Activated naive CD8-positive, alpha-beta T cell treated with anti-CD3 and anti-CD28 coated beads, Interleukin-2, amount 10 ng/mL, durations not matched to agents 7 days and 5 days (primary cell): ENCODE measurements at regions not wholly inside any gene's neighbourhood (a gene's known extent, or its start where the extent isn't known, plus 50 kb on each side); places are given as distances from the start of the nearest gene placed in this dataset.

Experiments
- ATAC-seq: fragments of 150-1000 bp; cut with Tn5 transposase; one replicate; pipeline ENCODE4 v1.10.0; 2021; ENCODE audit warnings: low read depth, moderate library complexity
- POLR2A ChIA-PET: fragments of 350-600 bp; sonication (Branson Sonifier 250); formaldehyde crosslinking; loops from one replicate; lab custom pipeline; 2021; ENCODE audit warnings: antibody characterized with exemption; lab: Charles Lee
- DNase-seq: peaks from one replicate; pipeline ENCODE4 v3.0.0; 2021
- H3K27ac Mint-ChIP-seq: one replicate; pipeline ENCODE4 v1.8.0; 2022; ENCODE audit warnings: mild to moderate bottlenecking, mixed read lengths
- H3K27me3 Mint-ChIP-seq: one replicate; pipeline ENCODE4 v1.8.0; 2022; ENCODE audit warnings: mild to moderate bottlenecking, moderate library complexity, mixed read lengths
- H3K36me3 Mint-ChIP-seq: one replicate; pipeline ENCODE4 v1.8.0; 2021; ENCODE audit warnings: mild to moderate bottlenecking, mixed read lengths
- H3K4me1 Mint-ChIP-seq: one replicate; pipeline ENCODE4 v1.8.0; 2021; ENCODE audit warnings: mixed read lengths
- H3K4me3 Mint-ChIP-seq: one replicate; pipeline ENCODE4 v1.8.0; 2022; ENCODE audit warnings: mild to moderate bottlenecking, moderate library complexity, mixed read lengths
- H3K9me3 Mint-ChIP-seq: one replicate; pipeline ENCODE4 v1.8.0; 2021; ENCODE audit warnings: mixed read lengths

DNA sequence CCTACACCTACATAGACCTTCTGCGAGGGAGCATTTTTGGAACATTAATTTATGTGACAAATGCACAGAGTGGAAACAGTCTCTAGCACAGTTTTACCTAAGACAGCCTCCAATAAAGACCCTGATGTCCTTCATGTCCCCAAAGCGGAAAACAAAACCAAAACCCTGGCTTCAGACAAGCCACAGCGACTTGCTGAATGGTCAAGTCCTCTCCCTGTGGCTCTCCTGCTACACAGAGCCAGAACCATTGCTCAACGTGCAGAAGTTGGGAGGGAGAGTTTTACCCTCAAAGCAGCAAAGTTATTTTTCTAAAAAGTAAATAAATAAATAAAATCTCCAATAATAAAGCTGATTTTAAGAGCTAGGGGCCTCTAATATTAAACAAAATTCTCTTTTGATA lies 135.0 kb upstream of the TMEM132C start:
- no peaks in the 10 kb centered on the region for H3K36me3 Mint-ChIP-seq
- no peak overlapping the region for H3K27ac Mint-ChIP-seq
- POLR2A ChIA-PET: no interaction called here
- H3K9me3 Mint-ChIP-seq: peaks cover 2% of the 10 kb centered on the region
- no peaks in the 10 kb centered on the region for H3K27me3 Mint-ChIP-seq
- no peak overlapping the region for H3K4me3 Mint-ChIP-seq
- H3K4me1 Mint-ChIP-seq: no peaks in the 10 kb centered on the region
- DNase-seq (no peak), ATAC-seq (no peak)

DNA sequence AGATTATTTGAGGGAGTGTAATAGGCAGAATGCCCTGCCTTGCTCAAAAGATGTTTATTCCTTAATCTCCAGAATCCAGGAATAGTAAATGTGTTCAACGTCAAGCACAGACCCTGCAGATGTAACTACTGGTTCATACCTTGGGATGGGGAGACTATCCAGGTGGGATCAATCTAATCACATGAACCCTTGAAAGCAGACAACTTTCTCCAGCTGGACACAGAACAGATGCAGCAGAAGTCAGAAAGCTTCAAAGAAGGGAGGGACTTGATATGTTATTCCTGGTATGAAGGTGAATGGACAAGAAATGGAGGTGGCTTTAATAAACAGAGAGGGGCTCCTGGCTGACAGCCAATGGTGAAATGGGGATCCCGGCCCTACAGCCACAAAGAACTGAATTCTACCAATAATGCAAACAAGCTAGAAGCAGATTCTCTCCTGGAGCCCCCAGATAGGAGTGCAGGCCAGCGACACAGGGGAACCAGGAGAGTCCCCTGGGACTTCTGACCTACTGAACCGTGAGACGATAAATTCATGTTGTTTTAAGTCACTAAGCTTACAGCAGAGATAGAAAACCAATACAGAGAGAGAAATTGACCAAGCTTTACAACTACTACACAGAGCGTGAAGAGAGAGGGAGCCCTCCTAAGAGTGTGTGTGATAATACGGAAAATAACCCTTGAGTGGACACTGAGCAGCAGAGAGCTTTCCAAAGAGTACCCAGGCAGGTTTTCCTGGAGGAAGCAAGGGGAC lies 133.5 kb upstream of the TMEM132C start:
- Mint-ChIP-seq H3K27ac (no peak overlapping the region), H3K9me3 (peaks cover 2% of the 10 kb centered on the region), H3K27me3 (no peaks in the 10 kb centered on the region), H3K4me1 (no peaks in the 10 kb centered on the region), H3K4me3 (no peak overlapping the region), H3K36me3 (no peaks in the 10 kb centered on the region)
- DNase-seq (no peak), ATAC-seq (no peak)
- POLR2A ChIA-PET: no interaction called here

DNA sequence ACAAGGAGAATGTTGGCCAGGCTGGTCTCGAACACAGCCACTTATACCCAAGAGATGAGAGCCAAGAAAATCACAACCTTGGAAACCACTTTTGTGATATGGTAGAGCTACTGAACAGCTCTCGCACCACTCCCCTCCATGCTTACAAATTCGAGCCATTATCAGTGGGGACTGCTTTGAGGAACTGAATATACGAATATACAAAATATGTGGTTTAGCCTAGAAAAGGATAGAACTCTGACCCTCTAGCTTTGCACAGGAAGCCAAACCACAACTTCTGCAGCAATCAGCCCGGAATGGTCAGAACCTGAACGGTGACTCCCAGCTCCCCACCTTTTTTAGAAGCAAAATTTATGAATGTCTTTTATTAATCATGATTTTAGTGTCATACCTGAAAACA lies 129.8 kb upstream of the TMEM132C start:
- Mint-ChIP-seq H3K4me3 (no peak overlapping the region), H3K36me3 (no peaks in the 10 kb centered on the region), H3K9me3 (peaks cover 4% of the 10 kb centered on the region), H3K4me1 (no peaks in the 10 kb centered on the region), H3K27me3 (no peaks in the 10 kb centered on the region), H3K27ac (no peak overlapping the region)
- no peak for ATAC-seq
- POLR2A ChIA-PET: no interaction called here
- no peak for DNase-seq

DNA sequence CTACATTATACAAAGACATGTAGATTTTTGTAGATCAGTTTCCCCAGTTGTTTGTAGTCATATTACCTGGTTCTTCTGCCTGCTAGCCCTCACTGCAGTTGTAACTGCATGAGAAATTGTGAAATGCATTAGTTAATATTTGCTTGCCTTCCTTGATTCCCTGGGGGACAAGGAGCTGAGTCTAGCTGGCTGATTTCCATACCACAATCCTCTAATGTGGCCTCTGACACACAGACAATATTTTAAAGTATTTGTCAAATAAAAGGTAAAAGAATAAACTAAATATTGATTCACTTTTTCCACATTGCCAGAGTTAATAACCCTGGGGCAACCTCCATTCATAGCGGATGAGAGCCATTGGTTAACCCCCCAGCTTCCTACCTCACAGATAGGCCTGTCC lies 128.8 kb upstream of the TMEM132C start:
- H3K9me3 Mint-ChIP-seq: peaks cover 4% of the 10 kb centered on the region
- POLR2A ChIA-PET: no interaction called here

DNA sequence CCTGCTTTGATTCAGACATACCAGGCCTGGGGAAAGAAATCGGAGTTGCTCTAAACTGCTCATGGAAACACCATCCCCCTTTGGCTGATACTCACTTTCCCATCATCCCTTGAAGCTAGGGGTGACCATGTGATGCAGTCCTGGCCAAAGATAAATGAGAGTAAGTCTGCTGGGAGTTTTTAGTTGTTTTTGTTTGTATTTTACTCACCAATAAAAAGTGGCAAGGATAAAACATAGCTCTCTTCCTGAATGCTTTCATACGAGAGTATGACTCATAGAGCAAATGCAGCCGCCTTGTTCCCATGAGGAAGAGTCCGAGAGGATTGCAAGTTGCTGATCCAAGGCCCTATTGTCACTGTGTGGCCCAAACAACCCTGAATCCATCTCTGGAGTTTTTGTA lies 126.4 kb upstream of the TMEM132C start:
- no peaks in the 10 kb centered on the region for H3K27me3 Mint-ChIP-seq
- H3K4me1 Mint-ChIP-seq: no peaks in the 10 kb centered on the region
- peaks cover 5% of the 10 kb centered on the region for H3K9me3 Mint-ChIP-seq
- H3K27ac Mint-ChIP-seq: no peak overlapping the region
- no peak for ATAC-seq
- no peak for DNase-seq
- H3K4me3 Mint-ChIP-seq: no peak overlapping the region
- POLR2A ChIA-PET: no interaction called here
- H3K36me3 Mint-ChIP-seq: no peaks in the 10 kb centered on the region

More for the DNA sequence above, 128.8 kb upstream of the TMEM132C start:
- Mint-ChIP-seq H3K4me1 (no peaks in the 10 kb centered on the region), H3K36me3 (no peaks in the 10 kb centered on the region), H3K4me3 (no peak overlapping the region), H3K27ac (no peak overlapping the region), H3K27me3 (no peaks in the 10 kb centered on the region)
- ATAC-seq: no peak
- no peak for DNase-seq

DNA sequence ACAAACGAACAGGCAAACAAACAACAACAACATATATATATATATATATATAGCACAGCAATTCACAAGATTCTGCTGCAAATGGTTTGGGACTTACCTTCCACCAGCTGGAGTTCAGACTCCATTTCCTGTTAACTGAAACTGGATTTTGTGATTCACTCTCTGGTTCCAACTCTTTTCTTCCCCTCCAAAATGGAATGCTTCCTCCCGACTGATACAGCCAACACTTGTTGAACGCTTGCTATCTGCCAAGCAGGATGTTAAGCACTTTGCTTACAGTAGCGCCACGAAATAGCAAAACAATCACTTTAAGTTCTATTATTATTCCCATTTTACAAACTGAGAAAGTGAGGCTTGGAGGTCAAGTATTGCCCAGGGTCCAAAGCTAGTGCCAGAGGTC lies 116.0 kb upstream of the TMEM132C start:
- H3K27me3 Mint-ChIP-seq: no peaks in the 10 kb centered on the region
- no peaks in the 10 kb centered on the region for H3K4me1 Mint-ChIP-seq
- ATAC-seq: no peak
- H3K27ac Mint-ChIP-seq: no peak overlapping the region
- POLR2A ChIA-PET: no interaction called here
- H3K4me3 Mint-ChIP-seq: no peak overlapping the region
- no peak for DNase-seq
- no peaks in the 10 kb centered on the region for H3K36me3 Mint-ChIP-seq
- H3K9me3 Mint-ChIP-seq: peaks cover 2% of the 10 kb centered on the region

DNA sequence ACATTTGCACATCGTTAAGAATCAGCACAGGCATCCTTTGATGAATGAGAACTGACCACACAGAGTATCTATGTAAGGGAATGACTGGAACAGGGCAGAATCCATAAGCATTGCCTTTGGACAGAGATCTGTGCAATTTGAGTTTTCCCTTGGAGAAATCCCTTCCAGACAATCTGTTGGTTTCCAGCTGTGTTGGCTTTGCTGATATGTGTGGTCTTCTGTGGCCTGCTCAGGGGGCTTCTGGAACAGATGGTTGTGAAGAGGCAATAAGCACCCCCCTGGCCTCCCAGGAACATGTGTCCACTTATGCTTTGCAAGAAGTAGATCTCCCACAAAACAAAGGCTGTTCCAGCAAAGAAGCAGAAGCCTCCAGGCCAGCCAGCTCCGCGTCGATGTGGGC lies 111.4 kb upstream of the TMEM132C start:
- Mint-ChIP-seq H3K4me3 (no peak overlapping the region), H3K27me3 (no peaks in the 10 kb centered on the region), H3K27ac (no peak overlapping the region), H3K36me3 (no peaks in the 10 kb centered on the region), H3K9me3 (peaks cover 2% of the 10 kb centered on the region), H3K4me1 (no peaks in the 10 kb centered on the region)
- DNase-seq (no peak), ATAC-seq (no peak)
- POLR2A ChIA-PET: no interaction called here

DNA sequence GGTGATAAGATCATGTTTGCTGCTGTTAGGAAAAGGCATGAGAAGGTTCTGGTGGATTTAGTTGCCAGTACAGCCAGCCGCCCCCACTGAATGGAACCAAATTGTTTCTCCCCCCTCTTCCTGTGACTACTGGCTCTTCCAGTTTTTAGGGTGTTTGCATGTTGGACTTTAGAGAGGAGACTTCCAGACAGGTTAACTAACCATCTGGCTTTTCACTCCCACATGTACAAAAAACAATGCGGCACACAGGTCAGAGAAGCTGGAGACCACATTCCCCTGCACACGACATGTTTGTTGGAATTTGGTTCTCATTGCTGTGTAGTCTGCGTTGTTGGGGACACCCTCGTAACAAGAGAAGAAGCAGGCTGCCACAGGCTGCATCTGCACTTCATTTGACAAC lies 103.9 kb upstream of the TMEM132C start:
- no peaks in the 10 kb centered on the region for H3K36me3 Mint-ChIP-seq
- H3K4me3 Mint-ChIP-seq: no peak overlapping the region
- POLR2A ChIA-PET: no interaction called here
- no peak for ATAC-seq
- H3K9me3 Mint-ChIP-seq: no peaks in the 10 kb centered on the region
- no peaks in the 10 kb centered on the region for H3K4me1 Mint-ChIP-seq
- DNase-seq: no peak
- H3K27ac Mint-ChIP-seq: no peak overlapping the region
- H3K27me3 Mint-ChIP-seq: no peaks in the 10 kb centered on the region

DNA sequence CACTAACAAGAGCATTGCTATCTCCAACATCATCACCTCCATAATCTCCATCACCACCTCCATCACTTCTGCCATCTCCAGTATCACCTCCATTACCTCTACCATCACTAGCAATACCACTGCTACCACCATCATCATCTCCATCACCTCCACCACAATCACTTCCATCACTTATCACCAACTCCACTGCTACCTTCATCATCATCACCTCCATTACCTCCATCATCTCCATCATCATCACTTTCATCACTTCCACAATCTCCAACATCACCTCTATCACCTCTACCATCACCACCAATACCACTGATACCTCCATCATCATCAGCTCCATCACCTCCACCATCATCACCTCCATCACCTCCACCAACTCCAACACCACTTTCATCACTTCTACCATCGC lies 102.4 kb upstream of the TMEM132C start:
- ATAC-seq: no peak
- Mint-ChIP-seq H3K4me1 (no peaks in the 10 kb centered on the region), H3K27ac (no peak overlapping the region), H3K9me3 (no peaks in the 10 kb centered on the region), H3K4me3 (no peak overlapping the region), H3K27me3 (no peaks in the 10 kb centered on the region), H3K36me3 (no peaks in the 10 kb centered on the region)
- no peak for DNase-seq
- POLR2A ChIA-PET: no interaction called here

DNA sequence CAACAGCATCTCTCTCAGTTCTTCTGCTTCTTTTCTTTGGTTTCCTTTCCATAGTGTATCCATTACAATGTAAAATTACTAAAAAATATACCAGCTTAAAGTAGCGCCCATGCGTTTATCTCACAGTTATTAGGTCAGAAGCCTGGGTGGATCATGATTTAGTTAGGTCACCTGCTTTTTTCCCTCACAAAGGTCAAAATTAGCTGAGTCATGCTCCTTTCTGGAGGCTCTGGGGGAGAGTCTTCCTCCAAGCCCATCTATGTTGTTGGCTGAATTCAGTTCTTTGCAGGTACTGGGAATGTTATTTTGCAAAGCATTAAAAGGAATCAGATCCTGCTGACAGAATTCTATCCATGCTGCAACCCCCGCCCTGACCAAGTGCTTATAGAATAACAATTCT lies 101.6 kb upstream of the TMEM132C start:
- DNase-seq: no peak
- Mint-ChIP-seq H3K4me1 (no peaks in the 10 kb centered on the region), H3K27ac (no peak overlapping the region), H3K9me3 (no peaks in the 10 kb centered on the region), H3K4me3 (no peak overlapping the region), H3K36me3 (no peaks in the 10 kb centered on the region), H3K27me3 (no peaks in the 10 kb centered on the region)
- no peak for ATAC-seq
- POLR2A ChIA-PET: no interaction called here

DNA sequence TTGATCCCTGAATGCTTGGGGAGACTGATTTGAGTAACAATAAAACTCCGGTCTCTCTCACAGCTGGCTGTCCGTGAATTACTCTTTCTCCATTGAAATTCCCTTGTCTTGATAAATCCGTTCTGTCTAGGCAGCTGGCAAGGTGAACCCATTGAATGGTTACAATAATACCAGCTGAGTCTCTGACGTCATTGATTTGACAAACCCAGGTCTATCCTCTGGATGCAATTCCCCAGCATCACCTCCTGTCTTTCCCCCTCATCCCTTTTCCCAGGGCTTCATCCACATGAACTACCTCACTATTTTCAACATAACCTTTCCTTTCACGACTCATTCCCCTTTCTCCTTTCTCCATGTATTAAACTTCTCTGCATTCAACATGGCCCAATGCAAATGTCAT lies 98.7 kb upstream of the TMEM132C start:
- Mint-ChIP-seq H3K4me1 (no peaks in the 10 kb centered on the region), H3K9me3 (no peaks in the 10 kb centered on the region), H3K27ac (no peak overlapping the region), H3K4me3 (no peak overlapping the region), H3K27me3 (no peaks in the 10 kb centered on the region), H3K36me3 (no peaks in the 10 kb centered on the region)
- no peak for ATAC-seq
- DNase-seq: no peak
- POLR2A ChIA-PET: no interaction called here

DNA sequence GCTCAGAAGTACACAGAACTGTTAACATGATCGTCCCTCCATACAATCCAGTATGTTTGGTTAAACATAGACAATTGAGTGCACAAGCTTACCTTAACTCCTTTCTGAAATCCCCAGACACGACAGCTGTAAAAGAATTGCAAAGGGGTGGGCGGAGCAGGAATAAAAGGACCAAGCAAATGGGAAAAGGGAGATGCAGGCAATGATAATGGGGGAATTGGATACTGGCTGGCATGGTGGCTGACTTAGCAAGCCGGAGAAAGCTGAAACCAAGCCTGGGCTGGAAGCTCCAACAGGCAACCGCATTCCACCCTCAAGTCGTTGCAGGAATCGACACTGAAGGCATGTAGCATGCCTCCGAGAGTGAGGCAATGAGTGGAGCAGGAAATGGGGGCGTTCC lies 96.8 kb upstream of the TMEM132C start:
- H3K27me3 Mint-ChIP-seq: no peaks in the 10 kb centered on the region
- no peak overlapping the region for H3K4me3 Mint-ChIP-seq
- DNase-seq (no peak), ATAC-seq (no peak)
- no peaks in the 10 kb centered on the region for H3K36me3 Mint-ChIP-seq
- no peaks in the 10 kb centered on the region for H3K9me3 Mint-ChIP-seq
- H3K4me1 Mint-ChIP-seq: no peaks in the 10 kb centered on the region
- no peak overlapping the region for H3K27ac Mint-ChIP-seq
- POLR2A ChIA-PET: no interaction called here

DNA sequence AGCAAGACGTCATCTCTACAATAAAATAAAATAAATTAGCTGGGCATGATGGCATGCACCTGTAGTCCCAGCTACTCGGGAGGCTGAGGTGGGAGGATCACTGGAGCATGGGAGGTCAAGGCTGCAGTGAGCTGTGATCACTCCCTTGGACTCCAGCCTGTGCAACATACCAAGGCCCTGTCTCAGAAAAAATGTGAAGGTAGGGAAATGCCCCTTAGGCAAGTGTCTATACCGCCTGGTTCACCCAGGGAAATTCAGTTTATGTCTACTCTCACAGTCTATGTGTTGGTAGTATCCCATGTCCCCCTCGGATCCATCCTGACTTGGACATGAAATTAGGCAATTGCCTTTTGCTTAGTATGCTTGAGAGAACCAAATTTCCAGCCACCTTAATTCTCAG lies 88.4 kb upstream of the TMEM132C start:
- H3K27ac Mint-ChIP-seq: no peak overlapping the region
- no peak overlapping the region for H3K4me3 Mint-ChIP-seq
- ATAC-seq (no peak), DNase-seq (no peak)
- H3K27me3 Mint-ChIP-seq: no peaks in the 10 kb centered on the region
- H3K4me1 Mint-ChIP-seq: no peaks in the 10 kb centered on the region
- POLR2A ChIA-PET: no interaction called here
- H3K36me3 Mint-ChIP-seq: no peaks in the 10 kb centered on the region
- peaks cover 4% of the 10 kb centered on the region for H3K9me3 Mint-ChIP-seq

DNA sequence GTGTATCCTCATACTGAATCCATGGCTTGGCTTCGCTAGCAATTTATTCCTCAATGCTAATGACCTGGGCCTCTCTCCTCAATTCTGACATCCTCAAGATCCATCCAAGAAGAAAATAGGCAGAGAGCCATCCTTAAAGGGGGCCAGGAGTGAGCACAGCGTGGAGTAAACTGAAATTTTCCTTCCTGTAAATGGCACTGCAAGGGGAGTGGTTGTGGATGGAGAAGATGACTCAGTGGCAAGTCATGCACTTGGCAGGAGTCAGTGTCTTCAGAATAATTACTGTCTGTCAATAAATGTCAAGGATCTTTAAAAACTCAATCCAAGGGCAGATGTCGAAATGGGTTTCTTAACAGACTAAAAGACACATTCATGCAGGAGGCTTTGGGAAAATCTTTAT lies 88.0 kb upstream of the TMEM132C start:
- Mint-ChIP-seq H3K36me3 (no peaks in the 10 kb centered on the region), H3K4me1 (no peaks in the 10 kb centered on the region), H3K27ac (no peak overlapping the region), H3K27me3 (no peaks in the 10 kb centered on the region), H3K9me3 (peaks cover 4% of the 10 kb centered on the region), H3K4me3 (no peak overlapping the region)
- POLR2A ChIA-PET: no interaction called here
- no peak for DNase-seq
- no peak for ATAC-seq

DNA sequence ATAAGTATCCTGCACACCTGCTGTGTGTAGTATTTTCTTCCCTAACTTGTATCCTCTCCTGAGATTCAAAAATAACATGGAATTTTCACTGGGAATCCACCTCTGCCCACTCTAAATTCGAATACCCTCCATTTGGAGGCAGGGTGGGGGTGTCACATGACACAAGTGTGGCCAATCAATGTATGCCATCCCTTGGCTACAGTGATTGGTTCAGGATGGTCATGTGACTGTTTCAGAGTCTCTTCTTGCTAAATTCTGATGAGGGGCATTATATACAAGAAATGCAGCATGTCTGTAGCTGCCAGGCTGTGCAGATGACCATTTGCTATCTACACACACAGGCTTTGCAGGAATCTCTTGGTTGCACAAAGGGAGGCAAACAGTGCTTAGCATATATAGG lies 86.8 kb upstream of the TMEM132C start:
- POLR2A ChIA-PET: no interaction called here
- H3K27ac Mint-ChIP-seq: no peak overlapping the region
- H3K4me3 Mint-ChIP-seq: no peak overlapping the region
- DNase-seq (no peak), ATAC-seq (no peak)
- no peaks in the 10 kb centered on the region for H3K36me3 Mint-ChIP-seq
- H3K27me3 Mint-ChIP-seq: no peaks in the 10 kb centered on the region
- H3K9me3 Mint-ChIP-seq: peaks cover 6% of the 10 kb centered on the region
- no peaks in the 10 kb centered on the region for H3K4me1 Mint-ChIP-seq
